Astrocyte of the spinal cord (primary cell): ENCODE measurements at regions not wholly inside any gene's neighbourhood (a gene's known extent, or its start where the extent isn't known, plus 50 kb on each side); places are given as distances from the start of the nearest gene placed in this dataset.

Experiments
- DNase-seq: peaks from one replicate; pipeline ENCODE4 v3.0.0; 2011; ENCODE audit warnings: low read depth, low spot score
- H3K4me3 ChIP-seq: 2 replicates; pipeline ENCODE4 v1.5.1; 2011; ENCODE audit warnings: low read depth, mild to moderate bottlenecking, low read length, moderate library complexity
- in situ Hi-C: cut with HindIII; loops from 2 replicates; pipeline ENCODE4 v1.10.0; 2017; ENCODE audit warnings: low sequenced_read_pairs
- TF ChIP-seq, protein P1 (sequence below): IDR thresholded peaks from 2 replicates; pipeline ENCODE4 v1.5.1; 2012; ENCODE audit warnings: low read depth, mild to moderate bottlenecking, low read length, inconsistent platforms

DNA sequence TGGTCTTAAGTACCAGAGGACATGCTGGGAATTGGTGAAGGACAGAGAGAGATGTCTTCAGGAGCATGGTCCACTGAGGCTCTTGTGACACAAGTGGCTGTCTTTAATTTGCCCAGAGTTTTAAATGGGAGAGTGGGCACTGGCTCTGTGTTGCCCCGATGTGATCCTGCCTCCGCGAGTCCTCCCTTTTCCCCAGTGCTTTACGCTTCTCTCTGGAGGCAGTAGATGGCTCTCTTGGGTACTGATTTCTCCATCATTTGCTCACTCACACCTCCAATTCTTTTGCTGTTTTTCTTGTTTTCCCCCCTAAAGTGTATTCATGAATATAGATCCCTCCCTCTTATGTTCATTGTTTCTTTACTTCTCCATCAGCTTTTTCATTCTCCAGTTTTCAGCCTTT is 74.3 kb downstream of the EMP1 start:
- H3K4me3 ChIP-seq: no peak overlapping the region
- no peak for DNase-seq
- in situ Hi-C loops: no loop called here
- TF ChIP-seq, protein P1, sequence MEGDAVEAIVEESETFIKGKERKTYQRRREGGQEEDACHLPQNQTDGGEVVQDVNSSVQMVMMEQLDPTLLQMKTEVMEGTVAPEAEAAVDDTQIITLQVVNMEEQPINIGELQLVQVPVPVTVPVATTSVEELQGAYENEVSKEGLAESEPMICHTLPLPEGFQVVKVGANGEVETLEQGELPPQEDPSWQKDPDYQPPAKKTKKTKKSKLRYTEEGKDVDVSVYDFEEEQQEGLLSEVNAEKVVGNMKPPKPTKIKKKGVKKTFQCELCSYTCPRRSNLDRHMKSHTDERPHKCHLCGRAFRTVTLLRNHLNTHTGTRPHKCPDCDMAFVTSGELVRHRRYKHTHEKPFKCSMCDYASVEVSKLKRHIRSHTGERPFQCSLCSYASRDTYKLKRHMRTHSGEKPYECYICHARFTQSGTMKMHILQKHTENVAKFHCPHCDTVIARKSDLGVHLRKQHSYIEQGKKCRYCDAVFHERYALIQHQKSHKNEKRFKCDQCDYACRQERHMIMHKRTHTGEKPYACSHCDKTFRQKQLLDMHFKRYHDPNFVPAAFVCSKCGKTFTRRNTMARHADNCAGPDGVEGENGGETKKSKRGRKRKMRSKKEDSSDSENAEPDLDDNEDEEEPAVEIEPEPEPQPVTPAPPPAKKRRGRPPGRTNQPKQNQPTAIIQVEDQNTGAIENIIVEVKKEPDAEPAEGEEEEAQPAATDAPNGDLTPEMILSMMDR: no peak
